Mesothelial cell of epicardium (in vitro differentiated cells): ENCODE measurements at regions not wholly inside any gene's neighbourhood (a gene's known extent, or its start where the extent isn't known, plus 50 kb on each side); places are given as distances from the start of the nearest gene placed in this dataset.
A peak's percentile ranks its signal among the peaks of the same experiment; 100 is the strongest.

Experiments
- DNase-seq, 2 experiments: peaks; one replicate each; pipeline ENCODE4 v3.0.0; 2021; ENCODE audit warnings: low spot score in 2 of 2; ENCODE audit not compliant: unreplicated experiment in 2 of 2
- H3K27ac Mint-ChIP-seq: 2 replicates; pipeline ENCODE4 v1.8.0; 2021; ENCODE audit warnings: mixed read lengths
- H3K27me3 Mint-ChIP-seq: 2 replicates; pipeline ENCODE4 v1.8.0; 2021; ENCODE audit warnings: low read depth, mixed read lengths
- H3K36me3 Mint-ChIP-seq: 2 replicates; pipeline ENCODE4 v1.8.0; 2021; ENCODE audit warnings: mixed read lengths
- H3K4me1 Mint-ChIP-seq: 2 replicates; pipeline ENCODE4 v1.8.0; 2021; ENCODE audit warnings: mixed read lengths
- H3K4me3 Mint-ChIP-seq: 2 replicates; pipeline ENCODE4 v1.8.0; 2021; ENCODE audit warnings: mild to moderate bottlenecking, moderate library complexity, mixed read lengths
- H3K9me3 Mint-ChIP-seq: 2 replicates; pipeline ENCODE4 v1.8.0; 2021; ENCODE audit warnings: mixed read lengths
- CTCF ChIP-seq: fragments of 200-600 bp; sonication (generic); IDR thresholded peaks from one replicate; pipeline ENCODE4 v1.5.0; 2021; ENCODE audit warnings: antibody characterized with exemption; ENCODE audit not compliant: unreplicated experiment

- Mint-ChIP-seq H3K4me1 (no peaks in the 10 kb centered on the region), H3K9me3 (peaks cover 9% of the 10 kb centered on the region), H3K36me3 (no peaks in the 10 kb centered on the region), H3K4me3 (no peak overlapping the region), H3K27ac (no peak overlapping the region), H3K27me3 (no peaks in the 10 kb centered on the region)
- DNase-seq: no peak
- TF ChIP-seq CTCF: no peak
Measured at GRCh38 chr1:189609167-189609566, 868.5 kb downstream of the BRINP3 start.

- Mint-ChIP-seq H3K36me3 (no peaks in the 10 kb centered on the region), H3K27me3 (no peaks in the 10 kb centered on the region), H3K9me3 (peaks cover 3% of the 10 kb centered on the region), H3K4me1 (peaks cover 3% of the 10 kb centered on the region), H3K27ac (no peak overlapping the region), H3K4me3 (no peak overlapping the region)
- no peak for DNase-seq
- TF ChIP-seq CTCF: no peak
Measured at GRCh38 chr1:189616893-189617292, 860.8 kb downstream of the BRINP3 start.

- TF ChIP-seq CTCF: no peak
- no peak overlapping the region for H3K4me3 Mint-ChIP-seq
- DNase-seq: no peak
- H3K27ac Mint-ChIP-seq: no peak overlapping the region
- peaks cover 3% of the 10 kb centered on the region for H3K4me1 Mint-ChIP-seq
- H3K36me3 Mint-ChIP-seq: no peaks in the 10 kb centered on the region
- H3K27me3 Mint-ChIP-seq: no peaks in the 10 kb centered on the region
- H3K9me3 Mint-ChIP-seq: peaks cover 3% of the 10 kb centered on the region
Measured at GRCh38 chr1:189619682-189620332, 857.9 kb downstream of the BRINP3 start.

GRCh38 chr1:189620471-189620870 lies 857.2 kb downstream of the BRINP3 start:
- H3K9me3 Mint-ChIP-seq: peaks cover 3% of the 10 kb centered on the region
- H3K27me3 Mint-ChIP-seq: no peaks in the 10 kb centered on the region
- TF ChIP-seq CTCF: no peak
- H3K4me1 Mint-ChIP-seq: peaks cover 3% of the 10 kb centered on the region
- H3K27ac Mint-ChIP-seq: no peak overlapping the region
- DNase-seq: no peak
- no peaks in the 10 kb centered on the region for H3K36me3 Mint-ChIP-seq
- H3K4me3 Mint-ChIP-seq: no peak overlapping the region

GRCh38 chr1:189623336-189623735 lies 854.3 kb downstream of the BRINP3 start:
- no peak for TF ChIP-seq CTCF
- H3K4me3 Mint-ChIP-seq: no peak overlapping the region
- DNase-seq: no peak
- H3K27ac Mint-ChIP-seq: no peak overlapping the region
- H3K4me1 Mint-ChIP-seq: peaks cover 10% of the 10 kb centered on the region
- H3K9me3 Mint-ChIP-seq: peaks cover 2% of the 10 kb centered on the region
- no peaks in the 10 kb centered on the region for H3K27me3 Mint-ChIP-seq
- no peaks in the 10 kb centered on the region for H3K36me3 Mint-ChIP-seq

- H3K36me3 Mint-ChIP-seq: no peaks in the 10 kb centered on the region
- DNase-seq: no peak
- peak overlapping the region; percentile 36 for H3K27ac Mint-ChIP-seq
- peaks cover 10% of the 10 kb centered on the region for H3K4me1 Mint-ChIP-seq
- H3K4me3 Mint-ChIP-seq: no peak overlapping the region
- no peaks in the 10 kb centered on the region for H3K27me3 Mint-ChIP-seq
- no peaks in the 10 kb centered on the region for H3K9me3 Mint-ChIP-seq
- TF ChIP-seq CTCF: no peak
Measured at GRCh38 chr1:189627427-189627826, 850.2 kb downstream of the BRINP3 start.
